DOHH2 (cell line): ENCODE measurements at regions not wholly inside any gene's neighbourhood (a gene's known extent, or its start where the extent isn't known, plus 50 kb on each side); places are given as distances from the start of the nearest gene placed in this dataset.

Experiments used
- CTCF ChIP-seq: fragments of 200-600 bp; sonication (generic); IDR thresholded peaks from one replicate; pipeline ENCODE4 v1.5.1; 2014; ENCODE audit warnings: antibody characterized with exemption, mild to moderate bottlenecking, low read depth, low read length; ENCODE audit not compliant: poor library complexity, severe bottlenecking
- EZH2phosphoT487 ChIP-seq: fragments of 200-600 bp; sonication (generic); IDR thresholded peaks from 2 replicates; pipeline ENCODE4 v1.6.1; 2017; ENCODE audit warnings: borderline replicate concordance, mild to moderate bottlenecking, antibody characterized with exemption, low read length, moderate library complexity, mixed read lengths

- TF ChIP-seq CTCF (no peak), EZH2phosphoT487 (no peak)
Observed at GRCh38 chr10:61289813-61290212, 163.4 kb downstream of the TMEM26 start.
